ENCODE measurements at regions not wholly inside any gene's neighbourhood (a gene's known extent, or its start where the extent isn't known, plus 50 kb on each side); places are given as distances from the start of the nearest gene placed in this dataset.

DNA sequence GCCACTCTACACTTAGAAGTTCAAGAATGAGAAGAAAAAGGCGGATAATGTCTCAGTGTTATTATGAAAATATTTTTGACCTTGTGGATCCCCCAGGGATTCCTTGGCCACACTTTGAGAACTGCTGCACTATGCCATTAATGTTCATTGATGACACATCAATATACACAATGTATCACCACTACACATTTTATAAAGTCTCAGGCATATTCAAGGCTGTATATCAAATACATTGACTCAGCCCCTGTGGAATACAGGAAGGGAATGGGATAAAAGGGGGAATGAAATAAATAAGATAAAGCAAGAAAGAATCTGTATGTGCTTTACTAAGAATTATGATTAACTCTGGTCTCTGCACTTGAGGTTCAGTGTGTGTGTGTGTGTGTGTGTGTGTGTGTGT is 69.1 kb downstream of the INHBB start:
- TF ChIP-seq, protein P1, sequence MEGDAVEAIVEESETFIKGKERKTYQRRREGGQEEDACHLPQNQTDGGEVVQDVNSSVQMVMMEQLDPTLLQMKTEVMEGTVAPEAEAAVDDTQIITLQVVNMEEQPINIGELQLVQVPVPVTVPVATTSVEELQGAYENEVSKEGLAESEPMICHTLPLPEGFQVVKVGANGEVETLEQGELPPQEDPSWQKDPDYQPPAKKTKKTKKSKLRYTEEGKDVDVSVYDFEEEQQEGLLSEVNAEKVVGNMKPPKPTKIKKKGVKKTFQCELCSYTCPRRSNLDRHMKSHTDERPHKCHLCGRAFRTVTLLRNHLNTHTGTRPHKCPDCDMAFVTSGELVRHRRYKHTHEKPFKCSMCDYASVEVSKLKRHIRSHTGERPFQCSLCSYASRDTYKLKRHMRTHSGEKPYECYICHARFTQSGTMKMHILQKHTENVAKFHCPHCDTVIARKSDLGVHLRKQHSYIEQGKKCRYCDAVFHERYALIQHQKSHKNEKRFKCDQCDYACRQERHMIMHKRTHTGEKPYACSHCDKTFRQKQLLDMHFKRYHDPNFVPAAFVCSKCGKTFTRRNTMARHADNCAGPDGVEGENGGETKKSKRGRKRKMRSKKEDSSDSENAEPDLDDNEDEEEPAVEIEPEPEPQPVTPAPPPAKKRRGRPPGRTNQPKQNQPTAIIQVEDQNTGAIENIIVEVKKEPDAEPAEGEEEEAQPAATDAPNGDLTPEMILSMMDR (IDR thresholded peaks at IDR 0.05), result no peak
- TF ChIP-seq POLR2A (IDR thresholded peaks at IDR 0.05) (no peak), POLR2AphosphoS5 (IDR thresholded peaks at IDR 0.05; ENCODE audit: insufficient read depth in 1 of 2, low read depth in 1 of 2) (no peak)

Data from vagina (tissue), 2 donors.